Fibroblast of skin of right quadriceps (primary cell): ENCODE measurements at regions not wholly inside any gene's neighbourhood (a gene's known extent, or its start where the extent isn't known, plus 50 kb on each side); places are given as distances from the start of the nearest gene placed in this dataset.

ENCODE experiments used
- DNase-seq: peaks from one replicate; pipeline ENCODE4 v3.0.0-alpha.2; 2013

DNA sequence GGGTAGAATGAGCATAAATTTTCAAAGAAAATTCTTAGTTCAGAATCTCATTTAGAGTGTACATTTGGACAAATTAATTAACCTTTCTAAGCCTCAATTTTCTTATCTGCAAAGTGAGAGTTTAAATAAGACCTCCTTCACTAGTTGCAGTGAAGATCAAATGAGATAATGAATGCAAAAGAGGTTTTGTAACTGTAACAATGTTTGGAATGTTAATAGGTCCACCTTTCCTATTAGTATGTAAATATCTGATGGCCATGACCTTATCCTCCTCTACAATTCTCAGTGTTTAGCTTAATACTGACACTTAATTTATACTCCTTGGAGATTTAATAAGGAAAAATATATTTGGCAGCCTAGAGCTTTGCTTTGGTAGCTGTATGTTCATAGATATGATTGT is 138.8 kb downstream of the GABRG1 start:
- DNase-seq, result no peak

- no peak for DNase-seq
These were observed 152.7 kb downstream of the GABRG1 start for GRCh38 chr4:45971108-45971507.

GRCh38 chr4:45957353-45957752 is 166.5 kb downstream of the GABRG1 start:
- no peak for DNase-seq

- no peak for DNase-seq
These were observed 169.6 kb downstream of the GABRG1 start for GRCh38 chr4:45954276-45954675.

DNA sequence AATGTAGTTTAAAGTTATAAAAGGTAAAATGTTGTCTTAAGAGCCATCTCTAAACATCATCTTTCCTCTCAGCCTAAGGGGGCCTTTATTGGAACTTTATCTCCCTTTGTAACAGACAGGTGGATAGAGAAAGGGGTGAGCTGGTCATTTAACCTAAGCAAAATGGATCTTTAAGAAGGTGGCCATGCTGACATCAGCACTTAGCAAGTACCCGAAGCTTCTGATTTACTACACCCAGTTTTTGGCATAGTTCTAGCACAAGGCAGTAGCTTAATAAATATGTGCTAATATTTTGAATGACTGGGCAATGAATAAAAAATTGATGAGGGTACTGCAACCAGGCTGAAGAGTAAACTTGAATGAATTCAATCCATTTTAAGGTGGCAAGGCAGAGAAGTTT is 172.7 kb downstream of the GABRG1 start:
- DNase-seq, result no peak

DNA sequence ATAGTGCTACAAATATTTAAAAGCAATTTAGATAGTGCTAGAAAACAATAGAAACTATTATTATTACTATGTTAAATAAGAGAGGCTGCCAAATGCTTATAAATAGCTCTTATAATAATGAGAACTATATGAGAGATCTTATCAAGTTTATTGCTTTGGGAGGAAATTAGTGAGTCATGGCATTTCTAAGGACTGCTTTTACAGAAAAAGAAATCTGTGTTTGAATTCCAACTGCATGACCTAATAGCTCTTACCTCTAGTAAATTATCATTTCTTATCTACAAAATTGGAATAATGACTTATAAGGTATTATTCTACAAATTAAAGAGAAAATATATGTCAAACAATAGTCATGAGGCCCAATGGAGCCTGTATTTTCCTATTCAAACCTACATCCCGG is 177.2 kb downstream of the GABRG1 start:
- no peak for DNase-seq

DNA sequence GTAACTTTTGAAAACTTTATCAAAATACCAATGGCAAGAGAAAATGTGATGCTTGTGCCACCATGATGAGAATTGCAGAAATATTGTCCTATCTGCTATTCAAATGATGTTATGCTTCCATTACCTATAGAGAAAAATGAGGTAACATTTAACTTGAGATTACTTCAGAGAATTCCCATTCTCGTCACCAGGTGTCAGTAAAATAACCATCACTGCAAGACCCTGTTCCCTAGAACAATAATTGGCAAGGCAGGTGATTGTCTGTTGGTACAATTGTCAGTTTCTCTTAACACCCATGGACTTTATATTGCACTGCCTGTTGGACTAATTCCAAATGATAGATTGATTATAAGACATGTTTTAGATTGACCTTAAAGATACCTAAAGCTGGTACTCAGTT is 179.9 kb downstream of the GABRG1 start:
- no peak for DNase-seq

GRCh38 chr4:45939056-45939455 is 184.8 kb downstream of the GABRG1 start:
- DNase-seq, result no peak

- DNase-seq, result no peak
These were observed 192.7 kb downstream of the GABRG1 start for GRCh38 chr4:45931154-45931553.

- no peak for DNase-seq
These were observed 196.2 kb downstream of the GABRG1 start for GRCh38 chr4:45927641-45928040.

DNA sequence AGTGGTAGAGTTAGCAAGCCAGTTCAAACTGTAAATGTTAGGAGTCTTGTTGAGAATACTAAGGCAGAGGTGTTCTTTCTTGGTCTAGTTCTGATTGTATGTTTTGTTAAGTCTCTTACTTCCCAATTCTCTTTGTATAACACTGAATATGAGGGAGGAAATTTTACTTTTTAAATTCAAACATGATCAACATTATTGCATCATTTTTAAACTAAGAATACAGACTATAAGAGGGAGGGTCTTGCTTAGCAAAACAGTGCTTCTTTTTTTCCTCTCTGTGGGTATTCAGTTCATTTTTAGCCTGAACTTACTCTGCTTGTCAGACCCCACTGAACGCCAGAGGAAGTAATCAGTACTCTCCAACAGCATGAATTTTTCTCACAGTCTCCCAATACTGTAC is 198.0 kb downstream of the GABRG1 start:
- no peak for DNase-seq

DNA sequence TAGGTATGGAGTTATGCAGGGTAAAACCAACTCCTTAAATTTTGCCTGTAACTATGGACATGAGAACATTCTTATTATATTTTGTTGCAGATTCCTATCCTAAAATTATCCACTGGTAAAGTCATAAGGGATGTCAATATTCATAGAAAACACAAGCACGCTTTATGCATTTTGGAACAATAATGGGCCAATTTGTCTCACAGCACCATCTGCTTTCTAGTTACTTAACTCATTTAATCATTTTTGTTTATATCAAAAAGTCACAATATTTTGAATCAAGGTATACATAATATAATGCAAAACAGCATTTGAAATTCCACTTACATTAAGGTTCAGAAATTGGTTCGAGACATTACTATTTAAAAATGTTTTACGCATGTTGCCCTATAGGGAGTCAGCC is 203.0 kb downstream of the GABRG1 start:
- DNase-seq, result no peak

DNA sequence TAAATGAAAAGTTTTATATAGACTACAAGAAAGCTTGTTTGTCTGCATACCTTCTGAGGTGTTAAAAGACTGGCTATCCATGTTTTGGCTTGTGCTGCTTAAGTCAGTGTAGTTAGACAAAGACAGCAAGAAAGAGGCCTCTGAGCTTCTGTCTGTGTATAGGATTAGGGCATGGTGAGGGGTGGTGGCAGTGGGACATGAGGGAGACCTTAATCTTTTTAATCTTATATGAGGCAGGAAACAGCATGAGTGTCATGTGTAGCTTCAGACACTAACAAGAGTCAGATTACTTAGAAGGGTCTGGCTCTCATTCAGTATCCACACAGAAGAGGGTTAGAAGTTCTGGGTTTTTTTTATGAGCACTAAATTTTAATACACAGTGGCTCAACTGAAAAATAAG is 213.3 kb downstream of the GABRG1 start:
- no peak for DNase-seq

DNA sequence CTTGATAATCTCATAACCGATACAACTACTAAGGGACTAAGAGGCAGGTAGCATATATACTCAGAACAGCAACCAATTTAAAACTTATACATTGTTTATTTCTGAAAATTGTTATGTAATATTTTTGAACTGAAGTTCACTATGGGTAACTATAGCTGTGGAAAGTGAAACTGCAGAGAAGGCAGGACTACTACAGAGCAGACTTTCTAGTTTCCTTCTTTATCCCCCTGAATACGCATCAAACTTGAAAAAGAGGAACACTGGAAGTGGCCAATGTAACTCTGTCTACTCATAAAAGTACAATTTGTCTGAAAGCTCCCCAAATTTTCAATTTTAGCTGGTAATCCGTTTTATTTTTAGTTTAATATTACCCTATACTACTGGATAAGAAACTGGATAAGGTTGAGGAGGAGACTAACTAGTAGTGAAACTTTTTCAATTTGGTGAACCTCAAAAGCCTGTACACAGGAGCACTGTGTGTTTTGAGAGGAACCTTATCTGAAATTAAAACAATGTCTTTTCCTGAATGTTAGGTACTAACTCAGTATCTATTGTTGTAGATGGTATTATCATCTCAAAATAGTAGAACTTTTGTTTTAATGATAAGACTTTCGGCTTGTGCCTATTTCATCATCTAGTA is 225.8 kb downstream of the GABRG1 start:
- no peak for DNase-seq

- no peak for DNase-seq
These were observed 240.4 kb downstream of the GABRG1 start for GRCh38 chr4:45883421-45883820.

DNA sequence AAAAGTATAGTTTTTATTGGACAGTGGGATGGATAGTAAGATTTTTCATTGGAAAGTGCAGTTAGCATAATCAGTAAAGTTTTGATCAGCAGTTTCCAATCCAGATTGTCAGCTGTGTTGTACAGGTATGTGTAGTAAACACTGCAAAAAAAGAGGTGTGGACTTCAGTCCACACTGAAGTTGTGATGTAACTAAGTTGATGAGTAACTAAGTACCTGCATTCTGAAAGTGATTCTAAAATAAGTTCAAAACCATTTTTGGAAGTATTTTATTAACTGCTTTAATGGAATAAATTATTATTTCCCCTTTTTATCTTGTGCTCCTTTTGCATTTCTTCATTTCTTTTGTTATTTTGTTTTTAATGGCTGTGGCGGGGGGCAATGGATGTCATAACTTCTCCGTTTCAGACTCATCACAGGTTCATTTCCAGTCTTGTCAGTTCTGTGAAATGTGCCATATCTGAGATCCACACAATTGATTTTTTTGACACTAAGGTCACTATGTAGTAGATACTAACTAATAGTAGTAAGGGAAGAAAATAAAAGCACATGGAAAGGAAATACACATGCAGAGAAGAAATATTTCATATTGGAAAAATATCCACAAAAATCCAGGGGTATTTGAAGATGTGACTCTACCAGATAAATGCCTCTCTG is 247.5 kb downstream of the GABRG1 start:
- no peak for DNase-seq

DNA sequence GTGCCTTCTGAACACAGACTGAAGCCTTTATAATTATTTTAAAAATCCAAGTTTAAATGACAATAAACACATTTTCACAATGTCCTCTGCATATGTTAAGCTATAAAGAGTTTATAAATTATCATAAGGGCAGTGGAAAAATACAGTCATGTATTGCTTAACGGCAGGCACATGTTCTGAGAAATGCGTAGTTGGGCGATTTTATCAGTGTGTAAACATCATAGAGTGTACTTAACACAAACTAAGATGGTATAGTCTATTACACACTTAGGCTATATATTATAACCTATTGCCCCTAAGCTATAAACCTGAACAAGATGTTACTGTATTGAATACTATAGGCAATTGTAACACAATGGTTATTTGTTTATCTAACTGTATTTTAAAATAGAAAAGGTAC is 254.7 kb downstream of the GABRG1 start:
- no peak for DNase-seq

DNA sequence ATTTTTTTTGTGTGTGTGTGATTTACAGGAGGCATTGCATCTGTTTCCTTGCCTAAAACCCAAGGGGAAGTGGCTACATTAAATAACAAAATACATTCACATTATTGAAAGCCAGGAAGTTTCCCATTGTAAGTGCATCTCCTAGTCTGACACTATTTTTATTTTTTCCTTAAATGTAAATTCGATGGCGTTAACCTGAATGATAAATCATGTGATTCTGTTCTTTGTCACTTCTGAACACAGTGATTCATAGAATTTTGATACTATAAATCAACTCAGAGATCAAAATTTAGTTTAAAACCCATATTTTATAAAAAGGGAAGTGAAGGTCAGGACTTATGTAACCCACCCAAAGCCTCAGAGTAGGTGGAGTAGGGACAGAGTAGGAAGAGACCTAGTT is 258.1 kb downstream of the GABRG1 start:
- DNase-seq, result no peak

DNA sequence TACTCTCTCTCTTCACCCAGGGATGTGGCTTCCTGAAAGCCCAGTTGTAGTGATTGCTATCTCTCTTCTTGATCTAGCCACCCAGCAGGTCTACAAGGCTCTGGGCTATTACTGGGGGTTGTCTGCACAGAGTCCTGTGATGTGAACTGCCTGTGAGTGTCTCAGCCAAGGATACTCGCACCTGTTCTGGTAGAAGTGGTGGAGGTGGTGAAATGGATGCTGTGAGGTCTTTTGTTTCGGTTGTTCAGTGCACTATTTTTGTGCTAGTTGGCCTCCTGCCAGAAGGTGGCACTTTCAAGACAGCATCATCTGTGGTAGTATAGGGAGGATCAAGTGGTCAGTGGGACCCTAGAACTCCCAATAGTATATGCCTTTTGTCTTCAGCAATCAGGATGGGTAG is 268.0 kb downstream of the GABRG1 start:
- DNase-seq, result no peak

DNA sequence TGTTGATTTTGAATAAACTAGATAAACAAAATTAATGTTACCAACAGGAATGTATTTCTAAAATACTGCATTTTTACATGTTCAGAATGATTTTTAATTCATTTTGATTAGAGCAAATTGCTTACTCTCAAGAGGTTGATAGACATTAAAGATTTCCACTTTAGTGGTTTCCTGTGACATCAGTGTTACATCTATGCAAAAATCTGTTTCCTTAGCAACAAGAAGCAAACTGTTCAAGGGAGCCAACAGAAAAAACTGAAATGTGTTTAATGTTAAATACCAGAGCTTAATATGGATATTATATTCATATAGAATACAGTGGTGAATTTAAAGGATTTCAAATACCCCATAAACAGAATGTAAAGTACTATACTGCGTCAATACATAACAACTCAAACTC is 277.8 kb downstream of the GABRG1 start:
- no peak for DNase-seq

- DNase-seq, result no peak
These were observed 282.1 kb downstream of the GABRG1 start for GRCh38 chr4:45841791-45842190.

DNA sequence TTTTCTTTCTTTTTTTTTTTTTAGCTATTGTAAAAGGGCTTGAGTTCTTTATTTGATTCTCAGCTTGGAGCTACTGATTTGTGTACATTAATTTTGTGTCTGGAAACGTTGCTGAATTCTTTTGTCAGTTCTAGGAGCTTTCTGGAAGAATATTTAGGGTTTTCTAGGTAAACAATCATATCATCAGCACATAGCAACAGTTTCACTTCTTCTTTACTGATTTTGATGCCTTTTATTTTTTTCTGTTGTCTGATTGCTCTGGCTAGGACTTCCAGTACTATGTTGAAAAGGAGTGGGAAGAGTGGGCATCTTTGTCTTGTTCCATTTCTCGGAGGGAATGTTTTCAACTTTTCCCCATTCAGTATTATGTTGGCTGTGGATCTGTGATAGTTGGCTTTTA is 292.2 kb downstream of the GABRG1 start:
- DNase-seq, result no peak

- no peak for DNase-seq
These were observed 319.9 kb downstream of the GABRG1 start for GRCh38 chr4:45803994-45804393.

GRCh38 chr4:45795135-45795534 is 328.7 kb downstream of the GABRG1 start:
- no peak for DNase-seq

GRCh38 chr4:45778514-45778913 is 345.3 kb downstream of the GABRG1 start:
- DNase-seq, result no peak
